ENCODE measurements at regions not wholly inside any gene's neighbourhood (a gene's known extent, or its start where the extent isn't known, plus 50 kb on each side); places are given as distances from the start of the nearest gene placed in this dataset.

- no peak overlapping the region for H3K27ac ChIP-seq (ENCODE audit: low read depth in 1 of 2, low read length in 1 of 2)
- H3K9ac ChIP-seq (ENCODE audit: insufficient read depth in 1 of 2, low read length in 2 of 2): no peak overlapping the region
- DNase-seq (no peak), ATAC-seq (ENCODE audit: insufficient read depth, low FRiP score) (no peak)
- no peaks in the 10 kb centered on the region for H3K27me3 ChIP-seq (ENCODE audit: control insufficient read depth in 3 of 3, insufficient read depth in 3 of 3, low read length in 2 of 3)
- peaks cover 0 to 2% (median 0%) of the 10 kb centered on the region in 4 donors for H3K9me3 ChIP-seq (ENCODE audit: control insufficient read depth in 4 of 4, insufficient read depth in 3 of 4, low read length in 3 of 4)
- H3K4me3 ChIP-seq: no peak overlapping the region
- no peak for TF ChIP-seq CTCF (IDR thresholded peaks at IDR 0.05; ENCODE audit: control extremely low read depth, extremely low read depth)
- H3K4me1 ChIP-seq (ENCODE audit: control insufficient read depth in 5 of 5, insufficient read depth in 5 of 5, low read length in 5 of 5): no peaks in the 10 kb centered on the region
- H3K36me3 ChIP-seq (ENCODE audit: control insufficient read depth in 4 of 4, insufficient read depth in 4 of 4, low read length in 4 of 4): no peaks in the 10 kb centered on the region
- 70 to 77% methylated on average over 4 of the region's 4 CpGs for WGBS, 2 donors
Measured at GRCh38 chr12:127306604-127307215, 960.3 kb upstream of the TMEM132C start.

GRCh38 chr12:127307528-127307927, 959.4 kb upstream of the TMEM132C start:
- Histone ChIP-seq H3K9ac (ENCODE audit: insufficient read depth in 1 of 2, low read length in 2 of 2) (no peak overlapping the region), H3K4me3 (no peak overlapping the region), H3K9me3 (ENCODE audit: control insufficient read depth in 4 of 4, insufficient read depth in 3 of 4, low read length in 3 of 4) (peaks cover 0 to 2% (median 0%) of the 10 kb centered on the region in 4 donors), H3K4me1 (ENCODE audit: control insufficient read depth in 5 of 5, insufficient read depth in 5 of 5, low read length in 5 of 5) (no peaks in the 10 kb centered on the region), H3K27ac (ENCODE audit: low read depth in 1 of 2, low read length in 1 of 2) (no peak overlapping the region), H3K27me3 (ENCODE audit: control insufficient read depth in 3 of 3, insufficient read depth in 3 of 3, low read length in 2 of 3) (no peaks in the 10 kb centered on the region), H3K36me3 (ENCODE audit: control insufficient read depth in 4 of 4, insufficient read depth in 4 of 4, low read length in 4 of 4) (no peaks in the 10 kb centered on the region)
- no peak for DNase-seq
- TF ChIP-seq CTCF (IDR thresholded peaks at IDR 0.05; ENCODE audit: control extremely low read depth, extremely low read depth): no peak
- 86 to 87% methylated on average over 6 of the region's 6 CpGs for WGBS, 2 donors
- no peak for ATAC-seq (ENCODE audit: insufficient read depth, low FRiP score)

GRCh38 chr12:127308148-127308547, 958.8 kb upstream of the TMEM132C start:
- no peak for DNase-seq
- no peak for ATAC-seq (ENCODE audit: insufficient read depth, low FRiP score)
- H3K9me3 ChIP-seq (ENCODE audit: control insufficient read depth in 4 of 4, insufficient read depth in 3 of 4, low read length in 3 of 4): peaks cover 0 to 2% (median 0%) of the 10 kb centered on the region in 4 donors
- TF ChIP-seq CTCF (IDR thresholded peaks at IDR 0.05; ENCODE audit: control extremely low read depth, extremely low read depth): no peak
- H3K27ac ChIP-seq (ENCODE audit: low read depth in 1 of 2, low read length in 1 of 2): no peak overlapping the region
- H3K36me3 ChIP-seq (ENCODE audit: control insufficient read depth in 4 of 4, insufficient read depth in 4 of 4, low read length in 4 of 4): no peaks in the 10 kb centered on the region
- H3K4me1 ChIP-seq (ENCODE audit: control insufficient read depth in 5 of 5, insufficient read depth in 5 of 5, low read length in 5 of 5): no peaks in the 10 kb centered on the region
- H3K9ac ChIP-seq (ENCODE audit: insufficient read depth in 1 of 2, low read length in 2 of 2): no peak overlapping the region
- no peaks in the 10 kb centered on the region for H3K27me3 ChIP-seq (ENCODE audit: control insufficient read depth in 3 of 3, insufficient read depth in 3 of 3, low read length in 2 of 3)
- 91 to 100% methylated on average over 1 of the region's 1 CpG for WGBS, 2 donors
- no peak overlapping the region for H3K4me3 ChIP-seq

GRCh38 chr12:127310548-127310947, 956.4 kb upstream of the TMEM132C start:
- ATAC-seq (ENCODE audit: insufficient read depth, low FRiP score) (no peak), DNase-seq (no peak)
- TF ChIP-seq CTCF (IDR thresholded peaks at IDR 0.05; ENCODE audit: control extremely low read depth, extremely low read depth): no peak
- no peak overlapping the region for H3K9ac ChIP-seq (ENCODE audit: insufficient read depth in 1 of 2, low read length in 2 of 2)
- no peaks in the 10 kb centered on the region for H3K36me3 ChIP-seq (ENCODE audit: control insufficient read depth in 4 of 4, insufficient read depth in 4 of 4, low read length in 4 of 4)
- H3K27ac ChIP-seq (ENCODE audit: low read depth in 1 of 2, low read length in 1 of 2): no peak overlapping the region
- 50 to 58% methylated on average over 4 of the region's 4 CpGs for whole genome bisulfite sequencing, 2 donors
- H3K9me3 ChIP-seq (ENCODE audit: control insufficient read depth in 4 of 4, insufficient read depth in 3 of 4, low read length in 3 of 4): peaks cover 0 to 3% (median 0%) of the 10 kb centered on the region in 4 donors
- no peaks in the 10 kb centered on the region for H3K4me1 ChIP-seq (ENCODE audit: control insufficient read depth in 5 of 5, insufficient read depth in 5 of 5, low read length in 5 of 5)
- H3K4me3 ChIP-seq: no peak overlapping the region
- H3K27me3 ChIP-seq (ENCODE audit: control insufficient read depth in 3 of 3, insufficient read depth in 3 of 3, low read length in 2 of 3): no peaks in the 10 kb centered on the region
